Keratinocyte (primary cell): ENCODE measurements at regions not wholly inside any gene's neighbourhood (a gene's known extent, or its start where the extent isn't known, plus 50 kb on each side); places are given as distances from the start of the nearest gene placed in this dataset.

Experiments used
- DNase-seq: peaks from one replicate; pipeline ENCODE4 v3.0.0-alpha.2; 2011; ENCODE audit warnings: low read depth, missing footprints, low spot score
- FAIRE-seq: peaks from 2 replicates; lab custom pipeline; 2011; peaks lifted over from hg19 to GRCh38; lab: Jason Lieb, UNC
- H2AFZ ChIP-seq: 2 replicates; pipeline ENCODE4 v1.6.0; 2012; ENCODE audit warnings: low read length, control low read depth, inconsistent platforms; ENCODE audit not compliant: control insufficient read depth
- H3K27ac ChIP-seq: 2 replicates; pipeline ENCODE4 v1.5.1; 2011; ENCODE audit warnings: low read length; ENCODE audit not compliant: control insufficient read depth, insufficient read depth
- H3K27me3 ChIP-seq: 3 replicates; pipeline ENCODE4 v1.6.0; 2011; ENCODE audit warnings: low read length; ENCODE audit not compliant: control insufficient read depth, insufficient read depth; ENCODE audit errors: extremely low read depth
- H3K36me3 ChIP-seq, 2 experiments: 2 replicates in 1 of 2; 3 replicates in 1 of 2; pipeline ENCODE4 v1.5.1; 2011; ENCODE audit warnings: low read length in 2 of 2, mild to moderate bottlenecking in 1 of 2; ENCODE audit not compliant: control insufficient read depth in 2 of 2, insufficient read depth in 2 of 2; ENCODE audit errors: extremely low read depth in 1 of 2
- H3K4me1 ChIP-seq: 3 replicates; pipeline ENCODE4 v1.5.1; 2011; ENCODE audit warnings: low read length; ENCODE audit not compliant: control insufficient read depth, insufficient read depth; ENCODE audit errors: extremely low read depth
- H3K4me2 ChIP-seq: 3 replicates; pipeline ENCODE4 v1.6.0; 2011; ENCODE audit warnings: low read depth, low read length; ENCODE audit not compliant: control insufficient read depth, insufficient read depth; ENCODE audit errors: extremely low read depth
- H3K4me3 ChIP-seq, 3 experiments: fragments of 200-600 bp in 1 of 3; sonication (generic) in 1 of 3; 2 replicates in 2 of 3; 3 replicates in 1 of 3; pipeline ENCODE4 v1.5.1; 2011 to 2016; ENCODE audit warnings: low read length in 3 of 3, mild to moderate bottlenecking in 3 of 3, control low read depth in 2 of 3, inconsistent platforms in 1 of 3, low read depth in 1 of 3, mixed read lengths in 1 of 3, mixed run types in 1 of 3, moderate library complexity in 1 of 3; ENCODE audit not compliant: control insufficient read depth in 2 of 3, insufficient read depth in 2 of 3; ENCODE audit errors: extremely low read depth in 1 of 3
- H3K79me2 ChIP-seq: 2 replicates; pipeline ENCODE4 v1.6.0; 2012; ENCODE audit warnings: low read length; ENCODE audit not compliant: control insufficient read depth, insufficient read depth
- H3K9ac ChIP-seq: 3 replicates; pipeline ENCODE4 v1.6.0; 2011; ENCODE audit warnings: low read length; ENCODE audit not compliant: control insufficient read depth, insufficient read depth; ENCODE audit errors: extremely low read depth
- H3K9me1 ChIP-seq: 3 replicates; pipeline ENCODE4 v1.6.0; 2011; ENCODE audit warnings: low read length; ENCODE audit not compliant: control insufficient read depth, insufficient read depth; ENCODE audit errors: extremely low read depth
- H3K9me3 ChIP-seq: 2 replicates; pipeline ENCODE4 v1.5.1; 2012; ENCODE audit warnings: low read depth, low read length; ENCODE audit not compliant: control insufficient read depth
- H4K20me1 ChIP-seq: 3 replicates; pipeline ENCODE4 v1.6.0; 2011; ENCODE audit warnings: low read length; ENCODE audit not compliant: control insufficient read depth, insufficient read depth; ENCODE audit errors: extremely low read depth
- EZH2 ChIP-seq: IDR thresholded peaks from one replicate; pipeline ENCODE4 v1.6.1; 2012; ENCODE audit warnings: inconsistent platforms, mild to moderate bottlenecking, low read length, moderate library complexity
- dilution Hi-C: fragments of 300-500 bp; cut with MboI; formaldehyde crosslinking; loops from one replicate; pipeline ENCODE4 v1.7.0; 2020; ENCODE audit warnings: low sequenced_read_pairs; ENCODE audit not compliant: extremely low pct_ligation_motif_present
- TF ChIP-seq, protein P1 (sequence below), 3 experiments: IDR thresholded peaks in 1 of 3; conservative IDR thresholded peaks in 1 of 3; optimal IDR thresholded peaks in 1 of 3; 2 replicates in 2 of 3; 3 replicates in 1 of 3; pipeline versions ENCODE3 to v1.5.1; 2011; ENCODE audit warnings: low read length in 3 of 3, mild to moderate bottlenecking in 3 of 3, moderate library complexity in 2 of 3, control low read depth in 1 of 3, inconsistent platforms in 1 of 3; ENCODE audit not compliant: insufficient read depth in 2 of 3; ENCODE audit errors: extremely low read depth in 1 of 3

DNA sequence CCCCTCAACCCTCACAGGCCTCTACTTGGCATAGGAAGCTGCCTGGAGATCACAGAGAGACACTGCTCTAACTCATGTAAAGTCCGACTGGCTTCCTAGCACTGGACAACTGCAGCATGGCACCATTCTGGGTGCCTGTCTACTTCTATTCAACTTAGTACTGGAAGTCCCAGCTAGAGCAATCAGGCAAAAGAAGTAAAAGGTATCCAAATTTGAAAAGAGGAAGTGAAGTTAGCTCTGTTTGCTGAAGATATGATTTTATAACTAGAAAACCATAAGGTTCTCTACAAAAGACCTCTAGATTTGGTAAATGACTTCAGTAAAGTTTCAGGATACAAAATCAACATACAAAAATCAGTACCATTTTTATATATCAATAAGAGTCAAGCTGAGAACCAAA, 1017.6 kb downstream of the PCDH9 start:
- no peak overlapping the region for H3K4me2 ChIP-seq
- DNase-seq (no peak), FAIRE-seq (no peak)
- no peaks in the 10 kb centered on the region for H3K27me3 ChIP-seq
- no peaks in the 10 kb centered on the region for H3K36me3 ChIP-seq
- no peak overlapping the region for H2AFZ ChIP-seq
- no peaks in the 10 kb centered on the region for H4K20me1 ChIP-seq
- no peak overlapping the region for H3K27ac ChIP-seq
- no peaks in the 10 kb centered on the region for H3K9me1 ChIP-seq
- dilution Hi-C loops, result no loop called here
- no peaks in the 10 kb centered on the region for H3K9me3 ChIP-seq
- H3K9ac ChIP-seq, result no peak overlapping the region
- H3K79me2 ChIP-seq, result no peaks in the 10 kb centered on the region
- H3K4me3 ChIP-seq, result no peak overlapping the region
- TF ChIP-seq EZH2, result no peak
- TF ChIP-seq, protein P1, sequence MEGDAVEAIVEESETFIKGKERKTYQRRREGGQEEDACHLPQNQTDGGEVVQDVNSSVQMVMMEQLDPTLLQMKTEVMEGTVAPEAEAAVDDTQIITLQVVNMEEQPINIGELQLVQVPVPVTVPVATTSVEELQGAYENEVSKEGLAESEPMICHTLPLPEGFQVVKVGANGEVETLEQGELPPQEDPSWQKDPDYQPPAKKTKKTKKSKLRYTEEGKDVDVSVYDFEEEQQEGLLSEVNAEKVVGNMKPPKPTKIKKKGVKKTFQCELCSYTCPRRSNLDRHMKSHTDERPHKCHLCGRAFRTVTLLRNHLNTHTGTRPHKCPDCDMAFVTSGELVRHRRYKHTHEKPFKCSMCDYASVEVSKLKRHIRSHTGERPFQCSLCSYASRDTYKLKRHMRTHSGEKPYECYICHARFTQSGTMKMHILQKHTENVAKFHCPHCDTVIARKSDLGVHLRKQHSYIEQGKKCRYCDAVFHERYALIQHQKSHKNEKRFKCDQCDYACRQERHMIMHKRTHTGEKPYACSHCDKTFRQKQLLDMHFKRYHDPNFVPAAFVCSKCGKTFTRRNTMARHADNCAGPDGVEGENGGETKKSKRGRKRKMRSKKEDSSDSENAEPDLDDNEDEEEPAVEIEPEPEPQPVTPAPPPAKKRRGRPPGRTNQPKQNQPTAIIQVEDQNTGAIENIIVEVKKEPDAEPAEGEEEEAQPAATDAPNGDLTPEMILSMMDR (optimal IDR thresholded peaks at IDR 0.05 in 1 of 3, IDR thresholded peaks at IDR 0.05 in 1 of 3, conservative IDR thresholded peaks at IDR 0.05 in 1 of 3; ENCODE audit: extremely low read depth in 1 of 3, insufficient read depth in 2 of 3, low read length in 3 of 3), result no peak
- H3K4me1 ChIP-seq, result no peaks in the 10 kb centered on the region

DNA sequence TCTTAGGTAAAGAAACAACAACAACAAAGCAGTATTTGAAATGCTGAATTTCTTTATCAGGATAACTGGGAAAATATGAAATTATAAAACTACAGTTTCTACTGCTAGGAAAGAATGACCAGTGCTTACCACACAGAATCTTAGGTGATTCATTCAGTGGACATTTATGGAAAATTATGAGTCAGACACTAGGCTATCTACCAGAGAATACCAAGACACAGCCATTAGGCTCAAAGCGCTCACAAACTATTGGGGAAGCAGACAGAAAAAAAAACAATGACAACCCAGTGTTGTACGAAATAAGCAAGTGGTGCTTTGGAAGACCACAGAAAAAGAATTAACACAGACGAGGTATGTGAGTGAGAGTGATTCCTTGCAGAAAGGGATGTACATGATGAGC, 1019.5 kb downstream of the PCDH9 start:
- H3K36me3 ChIP-seq, result no peaks in the 10 kb centered on the region
- no peak overlapping the region for H3K4me2 ChIP-seq
- H4K20me1 ChIP-seq, result no peaks in the 10 kb centered on the region
- H3K4me3 ChIP-seq, result no peak overlapping the region
- H3K4me1 ChIP-seq, result no peaks in the 10 kb centered on the region
- no peak overlapping the region for H3K27ac ChIP-seq
- no peak overlapping the region for H3K9ac ChIP-seq
- H3K9me1 ChIP-seq, result no peaks in the 10 kb centered on the region
- FAIRE-seq (no peak), DNase-seq (no peak)
- H3K27me3 ChIP-seq, result no peaks in the 10 kb centered on the region
- no peaks in the 10 kb centered on the region for H3K9me3 ChIP-seq
- TF ChIP-seq, protein P1 (optimal IDR thresholded peaks at IDR 0.05 in 1 of 3, IDR thresholded peaks at IDR 0.05 in 1 of 3, conservative IDR thresholded peaks at IDR 0.05 in 1 of 3; ENCODE audit: extremely low read depth in 1 of 3, insufficient read depth in 2 of 3, low read length in 3 of 3), result no peak
- TF ChIP-seq EZH2, result no peak
- H2AFZ ChIP-seq, result no peak overlapping the region
- H3K79me2 ChIP-seq, result no peaks in the 10 kb centered on the region
- dilution Hi-C loops, result no loop called here
